H1 (cell line): ENCODE measurements at regions not wholly inside any gene's neighbourhood (a gene's known extent, or its start where the extent isn't known, plus 50 kb on each side); places are given as distances from the start of the nearest gene placed in this dataset.

Experiments
- CHD2 ChIP-seq: IDR thresholded peaks from 2 replicates; pipeline ENCODE4 v1.6.1; 2012; ENCODE audit warnings: low read length, improper control_type of control experiment
- EP300 ChIP-seq, 2 experiments: IDR thresholded peaks; 1 replicate in 1 of 2; 2 replicates in 1 of 2; pipeline ENCODE4 v1.6.1; 2011 to 2012; ENCODE audit warnings: low read depth in 2 of 2, low read length in 2 of 2, mild to moderate bottlenecking in 2 of 2, borderline replicate concordance in 1 of 2, inconsistent platforms in 1 of 2, moderate library complexity in 1 of 2
- EZH2 ChIP-seq: fragments of 200-600 bp; sonication (generic); IDR thresholded peaks from 2 replicates; pipeline ENCODE4 v1.7.1; 2012; ENCODE audit warnings: low read depth, mild to moderate bottlenecking, moderate library complexity, low read length, inconsistent platforms; ENCODE audit not compliant: severe bottlenecking
- HDAC6 ChIP-seq: IDR thresholded peaks from one replicate; pipeline ENCODE4 v1.7.1; 2012; ENCODE audit warnings: low read depth, mild to moderate bottlenecking, inconsistent platforms, low read length, moderate library complexity
- JUND ChIP-seq: IDR thresholded peaks from 2 replicates; pipeline ENCODE4 v1.6.1; 2011; ENCODE audit warnings: mild to moderate bottlenecking, improper control_type of control experiment, low read length
- KDM1A ChIP-seq: fragments of 200-600, 300-600 bp; sonication (generic); IDR thresholded peaks from 2 replicates; pipeline ENCODE4 v1.7.1; 2016; ENCODE audit warnings: mild to moderate bottlenecking, low read length, borderline replicate concordance
- POLR2A ChIP-seq, 2 experiments: IDR thresholded peaks; 1 replicate in 1 of 2; 2 replicates in 1 of 2; pipeline ENCODE4 v1.6.1; 2011; ENCODE audit warnings: low read depth in 2 of 2, low read length in 2 of 2, mild to moderate bottlenecking in 2 of 2; ENCODE audit errors: control extremely low read depth in 1 of 2
- POLR2AphosphoS5 ChIP-seq: IDR thresholded peaks from 2 replicates; pipeline ENCODE4 v1.6.1; 2011; ENCODE audit warnings: low read depth, low read length
- YY1 ChIP-seq: IDR thresholded peaks from 2 replicates; pipeline ENCODE4 v1.6.1; 2011; ENCODE audit warnings: low read depth, mild to moderate bottlenecking, low read length
- TF ChIP-seq, protein P1 (sequence below), 3 experiments: IDR thresholded peaks; 1 replicate in 2 of 3; 2 replicates in 1 of 3; pipeline versions ENCODE4 v1.5.1 to v1.6.1; 2011; ENCODE audit warnings: low read length in 3 of 3, mild to moderate bottlenecking in 3 of 3, inconsistent platforms in 2 of 3, low read depth in 1 of 3, moderate library complexity in 1 of 3; ENCODE audit not compliant: insufficient read depth in 1 of 3; ENCODE audit errors: control extremely low read depth in 1 of 3
- TF ChIP-seq, protein P2 (sequence below): IDR thresholded peaks from 2 replicates; pipeline ENCODE4 v1.6.1; 2012; ENCODE audit warnings: inconsistent platforms

DNA sequence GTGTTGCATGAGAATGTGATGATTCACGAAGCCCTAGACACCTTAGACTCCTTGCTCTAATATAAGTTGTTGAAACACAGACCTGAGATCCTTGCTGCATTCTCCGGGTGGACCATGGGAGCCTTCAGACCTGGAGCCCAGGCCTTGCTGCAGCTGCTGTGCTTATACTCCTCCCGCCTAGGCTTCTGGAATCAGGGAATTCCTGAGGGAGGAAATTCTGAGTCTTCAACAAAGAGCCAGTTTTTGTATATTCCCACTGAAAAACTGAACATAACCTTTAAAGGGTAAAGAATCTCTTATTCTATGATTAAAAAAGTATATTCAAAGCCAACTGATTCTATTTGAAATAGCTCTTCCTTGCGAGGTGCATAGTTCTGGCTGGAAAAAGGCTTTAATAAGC is 245.1 kb upstream of the ELAVL2 start:
- TF ChIP-seq, protein P1, sequence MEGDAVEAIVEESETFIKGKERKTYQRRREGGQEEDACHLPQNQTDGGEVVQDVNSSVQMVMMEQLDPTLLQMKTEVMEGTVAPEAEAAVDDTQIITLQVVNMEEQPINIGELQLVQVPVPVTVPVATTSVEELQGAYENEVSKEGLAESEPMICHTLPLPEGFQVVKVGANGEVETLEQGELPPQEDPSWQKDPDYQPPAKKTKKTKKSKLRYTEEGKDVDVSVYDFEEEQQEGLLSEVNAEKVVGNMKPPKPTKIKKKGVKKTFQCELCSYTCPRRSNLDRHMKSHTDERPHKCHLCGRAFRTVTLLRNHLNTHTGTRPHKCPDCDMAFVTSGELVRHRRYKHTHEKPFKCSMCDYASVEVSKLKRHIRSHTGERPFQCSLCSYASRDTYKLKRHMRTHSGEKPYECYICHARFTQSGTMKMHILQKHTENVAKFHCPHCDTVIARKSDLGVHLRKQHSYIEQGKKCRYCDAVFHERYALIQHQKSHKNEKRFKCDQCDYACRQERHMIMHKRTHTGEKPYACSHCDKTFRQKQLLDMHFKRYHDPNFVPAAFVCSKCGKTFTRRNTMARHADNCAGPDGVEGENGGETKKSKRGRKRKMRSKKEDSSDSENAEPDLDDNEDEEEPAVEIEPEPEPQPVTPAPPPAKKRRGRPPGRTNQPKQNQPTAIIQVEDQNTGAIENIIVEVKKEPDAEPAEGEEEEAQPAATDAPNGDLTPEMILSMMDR (IDR thresholded peaks at IDR 0.05; ENCODE audit: control extremely low read depth in 1 of 3, insufficient read depth in 1 of 3, low read depth in 1 of 3, low read length in 3 of 3), result no peak
- TF ChIP-seq, protein P2, sequence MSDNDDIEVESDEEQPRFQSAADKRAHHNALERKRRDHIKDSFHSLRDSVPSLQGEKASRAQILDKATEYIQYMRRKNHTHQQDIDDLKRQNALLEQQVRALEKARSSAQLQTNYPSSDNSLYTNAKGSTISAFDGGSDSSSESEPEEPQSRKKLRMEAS, result no peak
- TF ChIP-seq JUND, result no peak
- no peak for TF ChIP-seq POLR2A (IDR thresholded peaks at IDR 0.05; ENCODE audit: control extremely low read depth in 1 of 2, low read depth in 2 of 2, low read length in 2 of 2)
- TF ChIP-seq KDM1A, result no peak
- no peak for TF ChIP-seq CHD2
- TF ChIP-seq HDAC6, result no peak
- TF ChIP-seq EZH2, result no peak
- no peak for TF ChIP-seq EP300 (IDR thresholded peaks at IDR 0.05; ENCODE audit: borderline replicate concordance in 1 of 2, low read depth in 2 of 2, low read length in 2 of 2)
- no peak for TF ChIP-seq YY1
- TF ChIP-seq POLR2AphosphoS5, result no peak
